ENCODE measurements at regions not wholly inside any gene's neighbourhood (a gene's known extent, or its start where the extent isn't known, plus 50 kb on each side); places are given as distances from the start of the nearest gene placed in this dataset.

- no peak for TF ChIP-seq CTCF (conservative IDR thresholded peaks at IDR 0.05; ENCODE audit: low read depth, low read length)
- TF ChIP-seq EZH2 (IDR thresholded peaks at IDR 0.05; ENCODE audit: borderline replicate concordance, low read depth, low read length, poor library complexity, severe bottlenecking), result no peak
These were observed 70.5 kb upstream of the CD99 start for GRCh38 chrX:2620576-2620975.

All from A673 (cell line).